Epidermal melanocyte (primary cell): ENCODE measurements at regions not wholly inside any gene's neighbourhood (a gene's known extent, or its start where the extent isn't known, plus 50 kb on each side); places are given as distances from the start of the nearest gene placed in this dataset.
"Not testable (repeated sequence)": the region's sequence is repeated elsewhere in the genome, so short reads cannot be mapped to it uniquely, and the experiment has no call there.

Experiments used
- DNase-seq: peaks from one replicate; pipeline ENCODE4 v3.0.0; 2011; ENCODE audit warnings: low spot score; ENCODE audit not compliant: insufficient read length

DNA sequence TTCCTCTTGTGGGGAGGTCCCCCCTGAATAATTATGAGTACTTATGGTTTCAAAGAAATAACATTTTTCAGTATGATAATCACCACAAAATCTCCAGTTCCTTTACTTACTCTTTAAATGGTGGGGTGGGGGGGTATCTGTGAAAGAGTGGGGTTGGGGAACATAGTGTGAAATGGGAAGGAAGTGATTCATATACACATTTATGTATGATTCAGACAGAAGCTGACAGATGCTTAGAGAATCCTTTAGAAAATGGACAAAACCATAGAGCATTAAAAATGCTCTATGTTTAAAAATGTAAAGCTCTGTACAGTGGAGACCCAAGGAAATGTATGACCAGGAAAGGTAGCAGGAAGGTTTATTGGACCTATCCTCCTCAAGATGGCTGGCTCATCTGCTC lies 267.5 kb upstream of the GRIA1 start:
- DNase-seq = no peak

DNA sequence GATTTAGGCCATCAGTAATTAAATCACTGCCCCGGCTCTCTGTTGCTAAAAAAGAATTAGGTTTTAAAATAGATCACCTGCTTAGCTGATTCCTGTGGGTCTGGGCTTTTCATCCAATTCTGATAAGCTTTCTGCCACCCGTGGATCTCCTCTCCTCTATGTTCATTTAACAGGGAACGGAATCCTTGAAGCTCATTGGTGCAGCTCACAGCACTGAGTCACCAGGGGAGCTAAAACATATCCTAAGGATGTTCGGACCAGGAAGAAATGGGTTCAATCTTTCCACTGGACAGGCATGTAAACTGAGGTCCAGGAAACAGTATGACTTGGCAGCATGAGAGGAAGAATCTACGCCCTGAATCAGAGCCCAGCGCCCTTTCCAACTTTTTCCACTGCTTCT lies 267.1 kb upstream of the GRIA1 start:
- no peak for DNase-seq

DNA sequence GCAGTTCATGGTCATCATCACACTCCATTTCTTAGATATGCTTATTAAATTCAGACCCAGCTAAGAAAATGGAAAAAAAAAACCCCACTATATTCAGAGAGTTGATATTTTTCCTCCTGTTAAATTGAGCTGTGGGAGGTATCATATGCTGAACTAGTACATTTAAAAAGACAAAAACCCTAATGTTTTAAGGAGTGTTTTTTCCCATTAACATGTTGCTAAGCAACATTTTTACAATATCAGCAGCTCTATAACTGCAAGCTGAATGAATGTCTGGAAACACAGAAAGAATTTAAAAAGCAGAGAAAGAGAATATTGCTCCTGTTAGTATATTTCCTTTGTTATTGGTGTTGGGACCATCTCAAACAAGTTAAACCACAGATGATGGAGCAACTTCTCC lies 265.8 kb upstream of the GRIA1 start:
- DNase-seq = no peak

DNA sequence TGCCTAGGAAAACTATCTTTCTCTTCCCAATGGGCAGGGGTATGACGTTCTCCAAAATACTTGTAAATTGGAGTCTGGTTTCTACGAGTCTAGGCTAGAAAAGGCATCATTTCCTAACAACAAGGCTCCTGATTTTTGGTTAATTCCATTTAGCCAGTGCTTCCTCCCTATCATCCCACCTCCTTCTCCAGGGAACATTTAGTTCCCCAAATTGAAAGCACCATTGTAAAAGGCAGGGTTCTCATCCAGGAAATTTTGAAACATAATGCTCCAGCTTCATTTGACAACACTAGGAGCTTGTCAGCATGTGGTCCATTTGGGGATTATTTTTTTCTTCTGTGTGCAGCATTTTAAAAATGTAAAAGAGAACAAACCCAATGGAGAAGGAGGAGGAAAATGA lies 256.5 kb upstream of the GRIA1 start:
- DNase-seq = no peak

DNA sequence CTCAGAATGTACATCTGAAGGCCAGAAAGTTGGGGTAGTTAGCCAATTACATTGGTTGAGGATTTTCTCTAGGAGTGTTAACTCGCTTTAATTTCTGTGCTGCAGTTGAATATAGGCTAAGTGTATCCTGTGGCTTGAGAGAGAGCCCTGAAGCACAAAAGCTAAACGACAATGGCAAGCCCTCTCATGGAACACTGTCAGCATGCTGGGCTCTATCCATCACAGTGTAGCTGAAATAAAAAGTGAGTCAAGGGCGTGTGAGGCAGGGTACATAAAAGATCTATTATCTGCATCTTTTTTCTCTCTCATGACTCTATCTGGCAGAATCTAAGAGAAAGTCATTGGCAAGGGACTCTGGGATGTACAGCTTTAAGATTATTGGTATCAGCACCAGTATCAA lies 254.2 kb upstream of the GRIA1 start:
- DNase-seq = no peak

DNA sequence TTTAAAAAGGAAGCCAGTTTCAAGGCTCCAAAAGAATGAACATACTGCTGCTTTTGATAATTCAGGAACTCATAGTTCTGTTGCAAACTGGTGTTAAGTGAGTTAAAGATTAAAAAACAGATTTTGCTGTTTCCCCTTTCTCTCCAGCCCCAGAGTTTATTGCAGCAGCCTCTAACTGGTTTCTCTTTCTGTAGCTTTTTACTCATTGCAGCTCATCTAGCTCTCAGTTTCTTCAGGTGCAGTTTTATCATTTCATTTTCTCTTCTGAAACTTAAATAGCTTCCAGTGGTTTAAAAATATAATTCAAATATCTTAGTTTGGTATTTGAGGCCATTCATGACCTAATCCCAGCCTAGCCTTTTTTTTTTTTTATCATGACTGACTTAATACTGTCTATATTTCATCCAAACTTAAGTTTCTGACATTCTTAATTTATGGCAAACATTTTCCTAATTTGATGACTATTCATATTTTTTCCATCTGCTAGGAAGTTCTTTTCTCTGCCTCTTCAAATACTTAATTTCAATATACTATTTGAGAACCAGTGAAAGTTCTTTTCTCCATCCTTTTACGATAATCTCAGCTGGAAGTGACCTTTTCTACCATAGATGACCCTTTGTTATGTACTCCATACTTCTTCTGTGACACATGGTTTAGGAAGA lies 252.7 kb upstream of the GRIA1 start:
- no peak for DNase-seq

DNA sequence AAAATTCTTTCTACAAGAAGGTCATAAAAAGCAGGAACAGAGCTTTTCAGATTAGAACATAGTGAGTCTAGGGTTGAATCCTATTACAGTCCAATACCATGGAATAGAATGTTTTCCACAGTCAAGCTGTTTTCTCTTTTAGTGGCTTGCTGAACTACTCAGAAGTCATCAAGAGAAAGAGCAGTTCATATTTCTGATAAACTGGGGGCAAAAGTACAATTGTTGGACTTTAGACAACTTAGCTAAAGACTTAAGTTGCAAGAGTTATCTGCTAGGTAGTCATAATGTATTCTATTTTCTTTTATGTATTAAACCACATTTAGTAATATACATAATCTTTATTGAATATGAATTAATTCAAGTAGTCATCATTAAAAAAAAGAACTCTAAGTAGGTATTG lies 233.1 kb upstream of the GRIA1 start:
- no peak for DNase-seq

DNA sequence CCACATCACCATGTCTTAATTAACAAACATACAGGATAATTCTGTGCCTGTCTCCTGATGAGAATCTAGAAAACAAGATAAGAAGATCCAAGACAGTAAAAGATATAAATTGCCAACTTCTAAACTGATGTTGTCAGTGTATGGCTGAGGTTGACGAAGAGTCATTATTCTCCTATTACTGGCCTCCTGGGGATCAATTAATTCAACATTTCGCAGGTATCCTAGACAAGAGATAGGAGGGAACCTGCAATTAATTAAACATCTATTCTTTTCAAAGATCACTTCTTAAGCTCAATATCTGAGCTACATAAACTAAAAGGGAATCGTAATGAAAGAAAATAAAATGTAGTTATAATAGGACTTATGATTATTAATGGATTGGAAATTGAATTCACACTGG lies 232.0 kb upstream of the GRIA1 start:
- no peak for DNase-seq

DNA sequence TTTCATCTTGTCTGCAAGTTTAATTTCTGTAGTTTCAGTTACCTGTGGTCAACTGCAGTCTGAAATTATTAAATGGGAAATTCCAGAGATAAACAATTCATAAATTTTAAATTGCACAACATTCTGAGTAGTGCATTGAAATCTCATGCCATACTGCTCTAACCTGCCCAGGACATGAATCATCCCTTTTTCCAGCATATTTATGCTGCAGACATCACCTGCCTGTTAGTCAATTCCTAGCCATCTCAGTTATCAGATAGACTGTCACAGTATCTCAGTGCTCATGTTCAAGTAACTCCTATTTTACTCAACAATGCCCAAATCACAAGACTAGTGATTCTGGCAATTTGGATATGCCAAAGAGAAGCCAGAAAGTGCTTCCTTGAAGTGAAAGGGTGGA lies 223.0 kb upstream of the GRIA1 start:
- no peak for DNase-seq

DNA sequence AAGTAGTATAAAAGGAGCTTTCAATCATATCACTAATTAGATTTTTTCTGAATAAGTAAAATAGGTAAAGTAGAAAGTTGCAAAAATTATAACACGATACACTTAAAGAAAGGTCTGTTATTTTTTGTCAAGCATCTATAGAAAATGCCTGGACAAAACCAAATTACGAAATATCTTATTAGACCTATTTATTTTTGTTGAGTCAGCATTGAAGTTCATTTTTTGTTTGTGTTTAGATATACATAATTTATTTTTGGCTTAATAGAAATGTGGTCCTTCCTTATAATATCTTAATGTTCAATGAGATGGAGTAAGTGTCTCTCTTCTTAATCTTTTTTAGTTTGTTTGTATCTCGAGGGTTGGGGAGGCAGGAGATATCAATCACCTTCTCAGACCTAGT lies 214.8 kb upstream of the GRIA1 start:
- no peak for DNase-seq

DNA sequence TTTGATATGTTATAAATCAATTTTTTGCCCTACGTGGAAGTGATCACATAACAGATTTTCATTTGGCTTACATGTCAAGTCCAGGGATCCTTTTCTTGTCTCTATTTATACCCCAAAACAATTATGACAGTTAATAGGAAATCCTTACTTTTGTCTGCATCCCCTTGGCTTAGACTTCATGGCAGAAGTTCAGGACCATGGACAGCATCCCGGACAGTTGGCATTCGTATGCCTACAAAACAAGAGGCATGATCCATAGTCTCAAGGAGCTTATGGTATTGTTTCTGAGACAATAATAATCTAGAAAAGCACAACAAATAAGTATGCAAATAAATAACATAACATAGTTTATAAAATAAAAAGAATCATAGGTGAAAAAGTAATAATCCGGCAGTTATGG lies 214.3 kb upstream of the GRIA1 start:
- no peak for DNase-seq

DNA sequence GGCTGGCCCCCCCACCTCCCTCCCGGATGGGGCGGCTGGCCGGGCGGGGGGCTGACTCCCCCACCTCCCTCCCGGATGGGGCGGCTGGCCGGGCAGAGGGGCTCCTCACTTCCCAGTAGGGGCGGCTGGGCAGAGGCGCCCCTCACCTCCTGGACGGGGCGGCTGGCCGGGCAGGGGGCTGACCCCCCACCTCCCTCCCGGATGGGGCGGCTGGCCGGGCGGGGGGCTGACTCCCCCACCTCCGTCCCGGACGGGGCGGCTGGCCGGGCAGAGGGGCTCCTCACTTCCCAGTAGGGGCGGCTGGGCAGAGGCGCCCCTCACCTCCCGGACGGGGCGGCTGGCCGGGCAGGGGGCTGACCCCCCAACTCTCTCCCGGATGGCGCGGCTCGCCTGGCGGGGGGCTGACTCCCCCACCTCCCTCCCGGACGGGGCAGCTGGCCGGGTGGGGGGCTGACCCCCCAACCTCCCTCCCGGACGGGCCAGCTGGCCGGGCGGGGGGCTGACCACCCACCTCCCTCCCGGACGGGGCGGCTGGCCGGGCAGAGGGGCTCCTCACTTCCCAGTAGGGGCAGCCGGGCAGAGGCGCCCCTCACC lies 194.1 kb upstream of the GRIA1 start:
- DNase-seq = not testable (repeated sequence)

DNA sequence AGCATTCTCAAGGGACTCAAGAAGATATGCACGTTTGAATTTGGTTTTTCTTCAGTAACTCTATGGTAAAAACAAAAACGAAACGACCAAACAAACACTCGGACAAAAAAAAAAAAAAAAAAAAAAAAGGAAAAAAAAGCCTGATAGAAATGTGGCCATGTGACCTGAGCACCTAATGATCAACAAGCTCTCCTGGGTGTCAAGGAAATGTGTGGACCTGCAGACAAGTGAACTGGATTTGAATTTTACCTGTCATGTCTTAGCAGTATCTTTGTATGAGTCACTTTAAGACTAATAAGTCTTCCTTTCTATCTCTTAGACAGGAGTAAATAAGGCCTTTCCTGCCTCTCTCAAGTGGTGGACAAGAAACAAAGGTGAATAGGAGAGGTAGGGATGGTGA lies 190.6 kb upstream of the GRIA1 start:
- no peak for DNase-seq

DNA sequence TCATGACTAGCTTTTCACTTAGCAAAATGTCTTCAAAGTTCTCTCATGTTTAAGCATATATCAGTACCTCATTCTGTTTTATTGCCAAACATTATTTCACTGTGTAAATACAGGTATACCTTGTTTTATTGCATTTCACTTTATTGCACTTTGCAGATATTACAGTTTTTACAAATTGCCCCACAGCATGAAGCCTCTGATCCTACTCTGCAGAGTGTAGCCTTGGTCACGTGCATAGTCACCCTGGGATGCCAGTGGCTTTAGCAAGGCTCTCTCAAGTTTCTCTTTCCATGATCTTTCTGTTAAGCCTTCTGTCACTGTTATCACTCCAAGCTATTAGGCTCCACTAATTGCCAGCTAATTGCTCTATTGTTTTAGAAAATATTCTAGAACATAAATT lies 182.2 kb upstream of the GRIA1 start:
- DNase-seq = no peak

DNA sequence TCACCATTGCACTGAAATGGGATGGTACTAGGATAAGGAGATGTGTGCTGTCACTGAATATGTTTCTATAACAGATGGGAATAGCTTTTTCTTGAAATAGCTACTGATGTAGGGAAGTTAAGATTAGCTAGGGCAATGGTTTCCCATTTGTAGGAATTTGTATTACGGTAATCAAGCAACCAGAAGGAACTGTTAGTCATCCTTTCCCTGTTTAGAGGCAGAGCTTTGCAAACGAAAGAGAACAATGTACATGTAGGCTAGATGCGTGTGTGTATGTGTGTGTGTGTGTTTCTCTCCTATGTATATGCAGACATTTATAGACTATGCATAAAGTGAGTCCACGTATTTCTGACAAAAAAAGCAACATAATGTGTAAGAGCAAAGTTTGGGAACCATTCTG lies 171.9 kb upstream of the GRIA1 start:
- DNase-seq = no peak

DNA sequence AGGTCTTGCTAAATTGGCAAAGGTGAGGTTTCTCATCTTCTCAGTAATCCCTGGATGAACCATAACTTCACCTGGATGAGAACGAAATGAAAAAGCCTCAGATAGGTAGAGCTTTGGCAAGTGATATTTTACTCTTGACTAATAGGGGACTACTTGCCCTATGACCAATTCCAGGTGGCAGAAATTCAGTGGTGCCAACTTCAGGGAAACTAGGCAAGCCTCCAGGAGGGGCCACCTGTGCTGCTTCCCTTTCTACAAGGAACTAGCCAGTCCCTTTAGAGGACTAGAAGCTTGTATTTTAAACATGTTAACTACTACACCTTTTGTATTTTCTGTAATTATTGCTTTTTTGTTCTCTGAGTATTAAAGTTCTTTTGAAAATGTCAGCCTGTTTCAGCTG lies 169.0 kb upstream of the GRIA1 start:
- DNase-seq = no peak

DNA sequence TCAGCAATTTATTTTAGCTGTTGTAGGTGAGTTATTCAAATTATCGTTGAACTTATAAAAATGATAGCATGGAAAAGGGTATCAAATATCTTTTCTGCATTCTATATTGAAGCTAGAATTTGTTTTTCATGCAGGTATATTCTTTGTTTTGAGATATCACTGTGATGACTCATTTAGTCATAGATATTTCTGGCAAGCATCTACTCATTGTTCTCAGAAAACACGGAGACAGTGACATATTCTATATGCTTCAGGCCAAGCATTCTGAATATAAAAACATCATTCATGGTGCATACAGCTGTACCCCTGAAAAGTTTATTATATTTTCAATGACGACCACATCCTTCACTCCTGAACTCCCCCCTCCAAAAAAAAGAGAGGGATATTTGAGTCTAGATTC lies 150.3 kb upstream of the GRIA1 start:
- no peak for DNase-seq

DNA sequence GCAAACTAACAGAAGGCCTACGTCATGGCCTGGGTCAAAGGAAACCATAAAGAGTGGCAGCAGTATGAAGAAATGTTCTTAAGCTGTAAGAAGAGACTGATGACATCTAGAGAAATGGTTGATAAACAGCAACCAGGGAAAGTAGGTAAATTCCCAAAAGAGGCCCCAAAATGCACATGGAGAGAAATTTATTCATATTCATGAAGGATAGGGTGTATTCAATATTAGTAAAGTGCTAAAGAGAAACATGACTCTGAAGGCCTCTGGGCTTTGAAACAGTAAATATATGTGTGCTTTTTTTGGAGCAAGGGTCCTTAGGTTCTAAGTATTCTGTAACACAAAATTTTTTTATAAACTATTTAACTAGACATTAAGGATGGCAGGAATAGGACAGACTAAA lies 149.7 kb upstream of the GRIA1 start:
- DNase-seq = no peak

DNA sequence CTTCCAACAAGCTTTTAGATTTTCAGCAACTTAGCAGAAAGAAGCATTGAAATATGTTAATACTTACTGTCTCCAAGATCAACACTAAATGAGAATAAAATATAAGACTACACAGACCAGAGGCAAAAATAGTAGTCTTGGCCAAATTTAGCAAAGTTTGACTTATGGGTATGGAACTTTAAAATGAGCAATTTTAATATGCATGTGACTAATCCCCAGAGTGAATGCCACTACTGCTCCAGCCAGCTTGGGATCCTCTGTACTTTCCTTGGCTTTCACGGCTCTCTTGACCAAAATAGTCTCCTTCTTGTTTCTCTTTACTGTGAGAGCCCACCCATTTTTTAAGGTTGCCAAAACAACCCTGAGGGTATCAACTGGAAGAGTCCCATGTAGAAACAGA lies 148.0 kb upstream of the GRIA1 start:
- DNase-seq = no peak

DNA sequence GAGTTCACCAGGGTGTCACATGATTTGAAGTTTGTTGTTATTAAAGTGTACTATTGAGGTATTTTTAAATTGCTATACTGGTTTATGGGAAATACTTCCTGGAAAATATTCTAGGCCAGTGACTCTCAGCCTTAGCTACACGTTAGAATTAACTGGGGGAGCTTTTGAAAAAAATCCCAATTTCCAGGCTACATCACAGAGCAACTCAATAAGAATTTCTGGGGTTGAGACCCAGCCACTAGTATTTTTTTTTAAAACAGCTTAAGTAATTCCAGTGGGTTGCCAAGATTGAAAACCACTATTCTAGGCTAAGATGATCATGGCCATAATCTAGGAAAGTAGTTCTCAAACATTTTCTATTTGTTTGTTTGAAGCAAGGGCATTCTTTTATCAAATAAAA lies 142.9 kb upstream of the GRIA1 start:
- no peak for DNase-seq

DNA sequence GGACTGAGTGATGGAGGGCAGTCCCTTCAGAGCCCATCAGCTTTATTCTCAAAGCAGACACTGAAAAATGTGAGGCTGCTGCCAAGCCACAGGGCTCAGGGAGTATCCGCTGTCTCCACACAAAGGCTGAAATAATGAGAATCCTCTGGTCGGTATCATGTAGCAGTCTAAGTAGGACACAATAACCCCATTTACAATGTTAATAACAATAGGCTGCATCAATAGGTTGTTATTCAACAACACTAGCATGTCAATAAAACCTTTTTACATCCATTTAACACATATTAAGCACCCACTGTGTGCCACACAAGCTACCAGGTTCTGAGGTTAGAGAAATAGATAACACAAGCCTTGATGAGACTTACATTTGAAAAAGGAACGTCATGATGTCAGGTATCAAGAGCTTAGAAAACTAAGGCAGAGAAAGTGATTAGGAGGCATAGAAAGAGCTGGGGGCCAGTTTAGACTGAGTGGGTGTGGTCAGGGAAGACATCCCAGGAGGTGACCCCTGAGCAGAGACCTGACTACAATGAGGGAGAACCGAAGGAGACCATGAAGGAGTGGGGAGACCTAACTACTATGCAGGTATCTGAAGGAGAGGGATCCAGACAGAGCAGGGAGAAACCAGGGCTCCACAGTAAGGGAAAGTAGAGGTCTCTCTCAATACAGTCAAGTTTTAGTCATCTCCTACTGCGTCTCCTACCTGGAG lies 140.1 kb upstream of the GRIA1 start:
- DNase-seq = no peak

DNA sequence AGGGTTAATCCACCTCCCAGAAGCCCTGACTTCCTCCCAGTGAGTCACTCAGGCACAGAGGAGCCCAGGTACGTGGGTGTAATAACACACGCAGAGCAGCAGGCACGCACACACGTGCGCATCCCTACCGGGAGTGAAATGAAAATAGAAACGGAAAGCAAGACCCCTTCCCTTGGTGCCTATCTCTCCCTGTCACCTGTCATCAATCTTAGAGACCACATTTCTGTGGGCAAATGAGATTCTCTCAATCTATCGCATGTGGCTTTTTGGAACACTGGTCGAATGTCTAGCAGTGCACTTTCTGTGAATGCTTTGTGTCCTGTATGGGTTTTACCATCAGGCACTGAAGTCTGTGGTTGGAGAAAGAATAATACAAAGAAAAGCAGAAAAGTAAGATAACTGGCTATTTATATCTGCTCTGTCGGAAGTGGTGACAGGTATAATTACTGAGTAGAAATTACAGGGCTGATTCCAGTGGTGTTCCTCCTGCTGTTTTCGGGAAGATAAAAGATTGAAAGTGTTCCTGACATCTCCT lies 137.7 kb upstream of the GRIA1 start:
- no peak for DNase-seq
